ENCODE measurements at regions not wholly inside any gene's neighbourhood (a gene's known extent, or its start where the extent isn't known, plus 50 kb on each side); places are given as distances from the start of the nearest gene placed in this dataset.

- DNase-seq (ENCODE audit: low spot score): no peak
- Mint-ChIP-seq H3K4me1 (ENCODE audit: unreplicated experiment) (peaks cover 16% of the 10 kb centered on the region), H3K4me3 (ENCODE audit: unreplicated experiment) (no peak overlapping the region), H3K27ac (ENCODE audit: unreplicated experiment) (no peak overlapping the region), H3K27me3 (ENCODE audit: unreplicated experiment) (no peaks in the 10 kb centered on the region), H3K9me3 (ENCODE audit: unreplicated experiment) (no peaks in the 10 kb centered on the region), H3K36me3 (ENCODE audit: low read depth, unreplicated experiment) (no peaks in the 10 kb centered on the region)
- no peak for TF ChIP-seq CTCF (IDR thresholded peaks at IDR 0.05; ENCODE audit: unreplicated experiment)
Observed at GRCh38 chr7:87007038-87007437, 52.4 kb downstream of the ELAPOR2 start.

- no peaks in the 10 kb centered on the region for H3K9me3 Mint-ChIP-seq (ENCODE audit: unreplicated experiment)
- TF ChIP-seq CTCF (IDR thresholded peaks at IDR 0.05; ENCODE audit: unreplicated experiment): no peak
- no peak for DNase-seq (ENCODE audit: low spot score)
- peaks cover 28% of the 10 kb centered on the region for H3K4me1 Mint-ChIP-seq (ENCODE audit: unreplicated experiment)
- no peak overlapping the region for H3K27ac Mint-ChIP-seq (ENCODE audit: unreplicated experiment)
- no peaks in the 10 kb centered on the region for H3K27me3 Mint-ChIP-seq (ENCODE audit: unreplicated experiment)
- H3K36me3 Mint-ChIP-seq (ENCODE audit: low read depth, unreplicated experiment): no peaks in the 10 kb centered on the region
- H3K4me3 Mint-ChIP-seq (ENCODE audit: unreplicated experiment): no peak overlapping the region
Observed at GRCh38 chr7:87004956-87005355, 54.5 kb downstream of the ELAPOR2 start.

DNA sequence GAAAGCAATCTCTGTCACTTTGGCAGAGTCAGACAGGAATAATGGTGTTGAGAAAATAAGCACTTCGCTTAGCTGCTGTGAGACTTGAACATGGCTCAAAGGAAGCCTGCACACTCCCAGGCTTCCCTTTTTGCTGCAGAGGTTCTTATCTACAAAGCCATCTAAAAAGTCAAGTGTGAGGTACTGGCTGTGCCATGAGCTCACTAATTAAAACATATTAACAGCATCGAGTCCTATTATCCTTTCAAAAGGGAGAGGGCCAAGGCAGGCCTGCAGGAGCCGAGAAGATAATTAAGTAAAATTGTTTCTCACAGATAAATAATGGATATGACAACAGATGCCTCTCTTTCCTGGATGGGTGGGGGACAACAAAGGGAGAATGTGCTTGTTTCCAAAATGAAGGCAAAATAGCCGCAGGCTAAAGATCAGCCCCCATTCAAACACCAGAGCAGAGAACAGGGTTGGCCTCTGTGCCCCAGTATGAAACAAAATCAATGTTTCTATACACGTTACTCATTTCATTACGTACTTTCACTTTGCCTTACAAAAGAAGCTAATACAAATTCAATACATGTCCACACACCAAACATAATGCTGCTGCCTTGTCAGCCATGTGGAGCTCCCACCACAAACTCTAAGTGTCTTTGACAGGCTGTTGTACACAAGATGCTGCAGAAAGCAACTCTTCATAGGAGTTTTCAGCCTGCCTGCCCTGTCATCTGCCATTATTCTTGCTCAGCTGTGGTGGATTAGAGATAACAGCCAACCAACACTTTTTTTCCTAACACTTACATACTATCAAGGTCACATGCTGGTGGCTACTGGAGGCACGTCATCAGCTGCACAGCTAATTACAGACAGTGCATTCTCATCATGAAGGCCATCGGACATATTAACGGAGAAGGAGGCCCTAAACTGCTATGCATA, 55.3 kb downstream of the ELAPOR2 start:
- DNase-seq (ENCODE audit: low spot score): no peak
- no peak for TF ChIP-seq CTCF (IDR thresholded peaks at IDR 0.05; ENCODE audit: unreplicated experiment)
- Mint-ChIP-seq H3K27me3 (ENCODE audit: unreplicated experiment) (no peaks in the 10 kb centered on the region), H3K4me3 (ENCODE audit: unreplicated experiment) (no peak overlapping the region), H3K36me3 (ENCODE audit: low read depth, unreplicated experiment) (no peaks in the 10 kb centered on the region), H3K27ac (ENCODE audit: unreplicated experiment) (no peak overlapping the region), H3K9me3 (ENCODE audit: unreplicated experiment) (no peaks in the 10 kb centered on the region), H3K4me1 (ENCODE audit: unreplicated experiment) (peaks cover 27% of the 10 kb centered on the region)

DNA sequence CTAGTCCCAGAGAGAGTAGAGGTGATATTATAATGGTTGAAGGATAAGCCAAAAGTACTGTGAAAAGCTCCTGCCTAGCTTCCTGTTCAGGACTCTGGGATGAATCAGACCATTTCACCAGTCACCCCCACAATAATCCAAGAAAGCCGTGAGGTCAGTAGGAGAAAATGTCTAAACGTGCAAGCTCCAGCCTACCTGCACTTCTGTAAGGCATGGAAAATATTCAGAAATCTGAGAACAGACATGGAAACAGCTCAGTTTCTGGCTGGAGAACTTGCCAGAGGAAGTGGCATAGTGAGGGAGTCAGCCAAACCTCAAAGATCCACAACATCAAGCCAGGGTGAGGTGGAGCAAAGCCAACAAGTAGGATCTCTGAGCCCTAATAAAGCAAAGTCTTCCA, 58.2 kb downstream of the ELAPOR2 start:
- Mint-ChIP-seq H3K36me3 (ENCODE audit: low read depth, unreplicated experiment) (no peaks in the 10 kb centered on the region), H3K27ac (ENCODE audit: unreplicated experiment) (no peak overlapping the region), H3K4me1 (ENCODE audit: unreplicated experiment) (peaks cover 25% of the 10 kb centered on the region), H3K4me3 (ENCODE audit: unreplicated experiment) (no peak overlapping the region), H3K9me3 (ENCODE audit: unreplicated experiment) (no peaks in the 10 kb centered on the region), H3K27me3 (ENCODE audit: unreplicated experiment) (no peaks in the 10 kb centered on the region)
- no peak for DNase-seq (ENCODE audit: low spot score)
- no peak for TF ChIP-seq CTCF (IDR thresholded peaks at IDR 0.05; ENCODE audit: unreplicated experiment)

GRCh38 chr7:87000344-87000743, 59.1 kb downstream of the ELAPOR2 start:
- Mint-ChIP-seq H3K4me3 (ENCODE audit: unreplicated experiment) (no peak overlapping the region), H3K27me3 (ENCODE audit: unreplicated experiment) (no peaks in the 10 kb centered on the region), H3K36me3 (ENCODE audit: low read depth, unreplicated experiment) (no peaks in the 10 kb centered on the region), H3K9me3 (ENCODE audit: unreplicated experiment) (no peaks in the 10 kb centered on the region), H3K4me1 (ENCODE audit: unreplicated experiment) (peaks cover 25% of the 10 kb centered on the region), H3K27ac (ENCODE audit: unreplicated experiment) (no peak overlapping the region)
- no peak for TF ChIP-seq CTCF (IDR thresholded peaks at IDR 0.05; ENCODE audit: unreplicated experiment)
- no peak for DNase-seq (ENCODE audit: low spot score)

All from endothelial cell (in vitro differentiated cells).